Transverse colon (tissue), 3 donors: ENCODE measurements at regions not wholly inside any gene's neighbourhood (a gene's known extent, or its start where the extent isn't known, plus 50 kb on each side); places are given as distances from the start of the nearest gene placed in this dataset.

Experiments used
- EP300 ChIP-seq: sonication (generic); formaldehyde crosslinking; IDR thresholded peaks from one replicate; pipeline ENCODE4 v1.6.1; 2017; ENCODE audit warnings: antibody characterized with exemption, low read depth
- TF ChIP-seq, protein P1 (sequence below), 5 experiments: fragments of 200-600 bp in 3 of 5; fragments of 450-650 bp in 2 of 5; sonication (generic) in 3 of 5; IDR thresholded peaks; 1 replicate in 2 of 5; 2 replicates in 3 of 5; pipeline ENCODE4 v1.5.1; 2016 to 2017; ENCODE audit warnings: antibody characterized with exemption in 5 of 5, inconsistent platforms in 3 of 5, mild to moderate bottlenecking in 2 of 5, moderate library complexity in 1 of 5

DNA sequence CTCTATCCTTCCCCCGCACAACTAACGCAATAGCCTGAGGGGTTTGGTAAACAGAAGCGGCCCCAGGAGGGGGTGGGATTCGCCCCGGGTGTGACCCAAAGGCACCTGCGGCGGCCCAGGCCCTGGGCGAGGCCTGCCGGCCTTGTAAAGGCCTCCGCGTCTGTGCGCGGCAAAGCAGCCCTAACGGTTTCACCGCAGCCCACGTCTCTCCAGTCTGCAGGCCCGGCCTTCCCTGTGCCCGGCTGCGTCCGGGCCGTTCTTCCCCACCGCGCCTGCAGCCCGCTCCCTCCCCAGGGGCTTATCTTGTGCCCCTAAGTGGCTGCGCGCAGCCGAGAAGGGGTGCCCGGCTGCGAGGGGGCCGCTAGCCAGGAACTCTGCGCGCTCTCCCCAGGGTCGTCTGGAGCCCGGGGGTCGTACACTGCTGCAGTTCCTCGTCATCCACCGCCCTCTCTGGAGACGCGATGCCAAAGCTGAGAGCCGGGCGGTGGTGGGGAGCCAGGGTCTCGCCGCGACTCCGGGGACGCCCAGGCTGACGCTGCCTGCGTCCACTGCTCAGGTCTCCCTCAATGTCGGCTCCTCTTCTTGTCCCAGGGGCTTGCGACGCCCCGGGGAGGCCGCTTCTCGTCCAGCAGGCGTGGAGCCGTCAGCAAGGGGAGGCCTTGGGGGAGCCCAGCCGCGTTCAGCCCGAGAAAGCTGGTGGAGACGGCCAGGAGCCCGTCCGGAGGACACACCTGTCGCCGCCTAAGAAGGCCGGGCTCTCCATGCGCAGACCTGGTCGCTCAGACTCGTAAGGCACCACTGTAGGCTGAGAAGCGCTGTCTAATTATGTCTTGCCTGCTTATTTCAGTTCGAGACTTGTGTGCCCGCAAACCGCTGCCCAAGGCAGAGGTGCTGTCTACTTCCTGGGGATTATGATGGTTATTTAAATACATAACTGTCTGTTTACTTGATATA lies 132.3 kb downstream of the SPAG6 start:
- TF ChIP-seq, protein P1, sequence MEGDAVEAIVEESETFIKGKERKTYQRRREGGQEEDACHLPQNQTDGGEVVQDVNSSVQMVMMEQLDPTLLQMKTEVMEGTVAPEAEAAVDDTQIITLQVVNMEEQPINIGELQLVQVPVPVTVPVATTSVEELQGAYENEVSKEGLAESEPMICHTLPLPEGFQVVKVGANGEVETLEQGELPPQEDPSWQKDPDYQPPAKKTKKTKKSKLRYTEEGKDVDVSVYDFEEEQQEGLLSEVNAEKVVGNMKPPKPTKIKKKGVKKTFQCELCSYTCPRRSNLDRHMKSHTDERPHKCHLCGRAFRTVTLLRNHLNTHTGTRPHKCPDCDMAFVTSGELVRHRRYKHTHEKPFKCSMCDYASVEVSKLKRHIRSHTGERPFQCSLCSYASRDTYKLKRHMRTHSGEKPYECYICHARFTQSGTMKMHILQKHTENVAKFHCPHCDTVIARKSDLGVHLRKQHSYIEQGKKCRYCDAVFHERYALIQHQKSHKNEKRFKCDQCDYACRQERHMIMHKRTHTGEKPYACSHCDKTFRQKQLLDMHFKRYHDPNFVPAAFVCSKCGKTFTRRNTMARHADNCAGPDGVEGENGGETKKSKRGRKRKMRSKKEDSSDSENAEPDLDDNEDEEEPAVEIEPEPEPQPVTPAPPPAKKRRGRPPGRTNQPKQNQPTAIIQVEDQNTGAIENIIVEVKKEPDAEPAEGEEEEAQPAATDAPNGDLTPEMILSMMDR (IDR thresholded peaks at IDR 0.05): no peak
- TF ChIP-seq EP300: no peak
